Astrocyte of the cerebellum (primary cell): ENCODE measurements at regions not wholly inside any gene's neighbourhood (a gene's known extent, or its start where the extent isn't known, plus 50 kb on each side); places are given as distances from the start of the nearest gene placed in this dataset.

Experiments used
- DNase-seq: peaks from one replicate; pipeline ENCODE4 v3.0.0-alpha.2; 2011; ENCODE audit warnings: low read depth
- H3K4me3 ChIP-seq: 2 replicates; pipeline ENCODE4 v1.5.1; 2011; ENCODE audit warnings: mild to moderate bottlenecking, low read depth, low read length, moderate library complexity
- in situ Hi-C: cut with HindIII; loops from 2 replicates; pipeline ENCODE4 v1.10.0; 2017; ENCODE audit warnings: low sequenced_read_pairs
- TF ChIP-seq, protein P1 (sequence below): IDR thresholded peaks from 2 replicates; pipeline ENCODE4 v1.5.1; 2012; ENCODE audit warnings: low read length, low read depth, moderate library complexity, mild to moderate bottlenecking; ENCODE audit errors: missing control alignments

DNA sequence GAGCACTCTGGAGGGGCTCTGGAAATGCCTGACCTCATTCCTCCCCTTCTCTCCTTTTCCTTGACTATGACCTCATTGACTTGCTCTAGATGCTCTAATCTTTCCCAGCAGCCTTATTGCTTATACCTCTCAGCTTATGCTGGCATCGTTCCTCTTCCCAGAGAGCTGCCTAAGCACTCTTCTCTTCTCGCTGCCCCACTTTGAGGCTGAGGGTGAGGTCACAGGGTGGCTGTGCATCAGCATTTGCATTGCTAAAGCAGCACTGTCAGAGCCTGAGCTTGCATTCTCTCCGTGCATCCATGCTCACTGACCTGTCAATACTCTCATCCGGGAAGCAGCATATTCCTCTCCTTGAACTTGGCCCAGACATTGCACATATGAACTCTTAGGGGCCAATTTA is 96.4 kb upstream of the NTRK2 start:
- H3K4me3 ChIP-seq: no peak overlapping the region
- in situ Hi-C loops: no loop called here
- TF ChIP-seq, protein P1, sequence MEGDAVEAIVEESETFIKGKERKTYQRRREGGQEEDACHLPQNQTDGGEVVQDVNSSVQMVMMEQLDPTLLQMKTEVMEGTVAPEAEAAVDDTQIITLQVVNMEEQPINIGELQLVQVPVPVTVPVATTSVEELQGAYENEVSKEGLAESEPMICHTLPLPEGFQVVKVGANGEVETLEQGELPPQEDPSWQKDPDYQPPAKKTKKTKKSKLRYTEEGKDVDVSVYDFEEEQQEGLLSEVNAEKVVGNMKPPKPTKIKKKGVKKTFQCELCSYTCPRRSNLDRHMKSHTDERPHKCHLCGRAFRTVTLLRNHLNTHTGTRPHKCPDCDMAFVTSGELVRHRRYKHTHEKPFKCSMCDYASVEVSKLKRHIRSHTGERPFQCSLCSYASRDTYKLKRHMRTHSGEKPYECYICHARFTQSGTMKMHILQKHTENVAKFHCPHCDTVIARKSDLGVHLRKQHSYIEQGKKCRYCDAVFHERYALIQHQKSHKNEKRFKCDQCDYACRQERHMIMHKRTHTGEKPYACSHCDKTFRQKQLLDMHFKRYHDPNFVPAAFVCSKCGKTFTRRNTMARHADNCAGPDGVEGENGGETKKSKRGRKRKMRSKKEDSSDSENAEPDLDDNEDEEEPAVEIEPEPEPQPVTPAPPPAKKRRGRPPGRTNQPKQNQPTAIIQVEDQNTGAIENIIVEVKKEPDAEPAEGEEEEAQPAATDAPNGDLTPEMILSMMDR: no peak
- DNase-seq: no peak

- in situ Hi-C loops: no loop called here
Observed at GRCh38 chr9:84575705-84576104, 93.8 kb upstream of the NTRK2 start.

DNA sequence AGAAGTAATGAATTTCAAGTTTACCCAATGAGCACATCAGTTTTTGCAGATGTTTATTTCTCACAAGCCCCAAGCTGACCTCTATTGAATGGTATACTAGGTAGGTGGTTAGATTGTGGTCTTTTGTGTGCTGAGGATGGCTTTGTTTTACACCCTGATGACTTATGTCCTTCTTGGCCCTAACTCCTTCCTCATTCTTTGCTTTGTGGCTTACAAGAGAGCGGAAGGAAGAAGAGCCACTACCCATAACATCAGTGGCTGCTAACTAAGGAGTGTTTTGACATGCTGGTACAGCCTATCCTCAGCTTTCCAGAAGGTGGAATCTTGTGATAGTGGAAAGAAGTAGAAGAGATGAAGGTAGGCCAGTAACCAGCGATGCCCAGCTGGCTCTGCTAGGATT is 85.7 kb upstream of the NTRK2 start:
- H3K4me3 ChIP-seq: no peak overlapping the region
- TF ChIP-seq, protein P1: no peak
- no peak for DNase-seq
- in situ Hi-C loops: no loop called here

More at GRCh38 chr9:84575705-84576104, 93.8 kb upstream of the NTRK2 start:
- no peak overlapping the region for H3K4me3 ChIP-seq
- TF ChIP-seq, protein P1: no peak
- DNase-seq: no peak

- in situ Hi-C loops: no loop called here
- no peak for DNase-seq
- TF ChIP-seq, protein P1: no peak
- H3K4me3 ChIP-seq: no peak overlapping the region
Observed at GRCh38 chr9:84586662-84587061, 82.9 kb upstream of the NTRK2 start.

DNA sequence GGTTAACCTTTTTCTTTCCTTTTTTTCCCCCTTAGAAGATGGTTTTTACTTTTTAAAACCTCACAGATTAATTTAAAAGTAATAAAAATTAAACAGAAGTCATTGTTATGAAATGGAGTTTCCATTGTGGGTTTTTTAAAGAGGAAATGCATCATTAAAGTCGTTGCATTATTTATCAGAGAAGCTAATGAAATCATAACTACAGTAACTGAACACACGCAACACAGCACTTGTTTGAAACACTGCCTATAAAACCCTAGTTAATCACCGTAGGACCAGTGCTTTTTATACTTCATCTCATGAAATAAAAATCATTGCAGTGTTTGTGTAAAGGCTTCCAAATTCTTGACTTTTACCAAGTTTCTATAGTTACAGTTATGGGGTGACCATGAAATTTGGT is 82.4 kb upstream of the NTRK2 start:
- no peak for DNase-seq
- in situ Hi-C loops: no loop called here
- no peak overlapping the region for H3K4me3 ChIP-seq
- TF ChIP-seq, protein P1: no peak

GRCh38 chr9:84589542-84589941 is 80.0 kb upstream of the NTRK2 start:
- no peak overlapping the region for H3K4me3 ChIP-seq
- in situ Hi-C loops: no loop called here
- TF ChIP-seq, protein P1: no peak
- no peak for DNase-seq

- H3K4me3 ChIP-seq: no peak overlapping the region
- in situ Hi-C loops: no loop called here
- no peak for DNase-seq
- TF ChIP-seq, protein P1: no peak
Observed at GRCh38 chr9:84590706-84591105, 78.8 kb upstream of the NTRK2 start.
